GM19239 (cell line): ENCODE measurements at regions not wholly inside any gene's neighbourhood (a gene's known extent, or its start where the extent isn't known, plus 50 kb on each side); places are given as distances from the start of the nearest gene placed in this dataset.

Experiments
- DNase-seq: peaks from one replicate; pipeline ENCODE4 v3.0.0; 2011; ENCODE audit warnings: low spot score; ENCODE audit not compliant: insufficient read length
- FAIRE-seq: peaks from 2 replicates; lab custom pipeline; 2011; peaks lifted over from hg19 to GRCh38; lab: Jason Lieb, UNC

DNA sequence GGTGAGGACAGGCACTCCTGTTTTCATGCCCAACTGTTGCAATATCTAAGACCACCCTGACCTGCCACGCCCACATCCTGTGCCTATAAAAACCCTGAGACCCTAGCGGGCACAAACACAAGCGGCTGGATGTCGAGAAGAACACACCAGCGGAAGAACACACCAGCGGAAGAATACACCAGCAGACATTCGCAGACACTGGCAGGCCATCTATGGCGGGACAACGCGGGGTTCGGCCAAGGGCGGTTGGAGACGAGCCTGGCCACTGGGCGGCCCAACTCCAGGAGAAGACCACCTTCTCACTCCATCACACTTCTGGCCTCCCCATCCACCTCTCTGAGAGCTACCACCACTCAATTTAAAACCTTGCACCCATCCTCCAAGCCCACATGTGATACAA lies 361.4 kb downstream of the FAT4 start:
- DNase-seq, result no peak
- no peak for FAIRE-seq

DNA sequence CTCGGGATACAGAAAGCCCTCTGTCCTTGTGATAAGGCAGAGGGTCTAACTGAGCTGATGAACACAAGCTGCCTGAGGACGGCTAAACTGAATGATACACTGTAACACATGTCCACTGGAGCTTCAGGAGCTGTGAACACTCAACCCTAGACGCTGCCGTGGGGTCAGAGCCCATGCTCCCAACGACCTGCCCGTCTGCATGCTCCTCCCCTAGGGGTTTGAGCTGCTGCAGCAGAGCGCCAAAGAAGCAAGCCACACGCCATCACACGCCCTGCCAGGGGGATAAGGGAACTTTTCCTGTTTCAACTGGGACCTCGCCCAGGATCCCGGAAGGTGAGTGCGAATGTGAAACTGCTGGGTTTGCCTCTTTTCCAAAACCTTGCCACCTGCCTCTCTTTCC lies 361.8 kb downstream of the FAT4 start:
- no peak for FAIRE-seq
- no peak for DNase-seq

DNA sequence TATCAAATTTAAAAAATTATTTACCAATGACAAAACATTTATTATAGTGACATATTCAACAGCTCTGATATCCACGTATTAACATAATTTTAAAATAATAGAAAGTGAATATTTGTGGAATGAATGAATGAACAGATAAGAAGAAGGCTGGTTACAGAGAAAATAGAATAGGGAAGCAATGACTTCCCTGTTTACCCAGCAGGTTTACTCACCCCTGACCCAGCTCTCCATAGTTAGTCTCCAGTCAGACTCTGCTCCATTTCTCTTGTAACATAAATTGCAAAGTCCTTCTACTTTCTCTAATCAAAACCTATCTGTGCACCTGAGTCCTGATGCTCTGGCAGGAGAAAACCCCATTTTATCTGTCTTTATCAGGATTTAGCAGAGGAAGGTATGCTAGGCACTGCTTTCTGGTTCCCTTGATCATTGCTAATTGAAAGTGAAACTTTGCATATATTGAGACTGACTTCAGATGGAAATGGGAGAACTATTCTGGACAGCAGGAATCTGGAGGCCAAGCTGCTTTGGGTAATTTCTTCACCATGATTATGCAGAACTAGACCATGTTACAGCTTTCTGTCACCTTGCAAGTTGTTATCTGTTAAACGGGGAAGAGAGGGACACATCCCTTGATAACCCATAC lies 363.0 kb downstream of the FAT4 start:
- no peak for DNase-seq

DNA sequence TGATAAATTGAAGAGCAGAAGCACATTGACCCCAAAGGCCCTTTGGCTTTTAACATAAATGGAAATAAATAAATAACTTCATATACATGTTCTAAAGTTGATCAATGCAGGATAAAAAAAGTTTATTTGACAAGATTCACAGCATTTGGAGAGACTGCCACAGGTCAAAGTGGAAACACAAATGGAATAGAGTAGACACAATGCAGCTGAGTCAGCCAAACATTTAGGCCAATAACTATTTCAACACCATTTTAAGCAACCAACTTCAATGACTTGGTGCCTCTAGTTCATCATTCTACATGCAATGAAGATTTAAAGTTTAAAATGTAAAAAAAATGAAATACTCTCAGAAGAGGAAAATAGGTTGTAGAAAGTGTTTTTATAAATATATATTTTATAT lies 365.2 kb downstream of the FAT4 start:
- no peak for FAIRE-seq

More for the DNA sequence above, 363.0 kb downstream of the FAT4 start:
- no peak for FAIRE-seq

DNA sequence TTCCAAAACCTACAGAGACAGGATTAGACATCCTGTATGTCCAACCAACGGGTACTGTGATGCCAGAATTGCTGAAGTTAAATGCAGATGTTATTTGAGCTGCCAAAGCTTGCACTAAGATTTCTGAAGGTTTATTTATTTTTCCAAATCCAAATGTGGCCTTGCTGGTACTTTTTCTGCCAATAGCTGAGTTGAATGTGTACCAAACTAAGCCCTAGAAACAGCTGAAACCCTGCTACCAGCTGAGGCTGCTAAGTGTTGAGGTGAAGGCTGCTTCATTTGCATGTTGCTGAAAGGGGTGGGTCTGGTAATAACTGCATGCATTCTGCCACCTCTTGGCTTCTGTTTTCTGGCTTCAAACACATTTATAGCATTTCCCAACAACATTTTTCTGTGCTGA lies 366.5 kb downstream of the FAT4 start:
- DNase-seq (no peak), FAIRE-seq (no peak)

More for the DNA sequence above, 365.2 kb downstream of the FAT4 start:
- no peak for DNase-seq

DNA sequence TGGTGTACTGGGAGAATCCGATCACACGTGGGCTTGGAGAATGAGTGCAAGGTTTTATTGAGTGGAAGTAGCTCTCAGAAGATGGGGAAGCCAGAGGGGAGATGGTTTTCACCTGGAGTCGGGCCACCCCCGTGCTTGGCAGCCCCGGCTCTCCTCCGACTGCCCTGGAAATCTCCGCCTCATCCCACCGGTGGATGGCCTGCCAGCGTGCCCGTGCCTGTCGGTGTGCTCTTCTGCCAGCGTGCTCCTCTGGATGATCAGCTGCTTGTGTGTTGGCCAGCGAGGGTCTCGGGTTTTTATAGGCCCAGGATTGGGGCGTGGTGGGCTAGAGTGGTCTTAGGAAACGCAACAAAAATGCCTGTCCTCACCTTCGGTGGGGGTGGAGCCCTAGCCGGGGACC lies 368.0 kb downstream of the FAT4 start:
- no peak for FAIRE-seq

DNA sequence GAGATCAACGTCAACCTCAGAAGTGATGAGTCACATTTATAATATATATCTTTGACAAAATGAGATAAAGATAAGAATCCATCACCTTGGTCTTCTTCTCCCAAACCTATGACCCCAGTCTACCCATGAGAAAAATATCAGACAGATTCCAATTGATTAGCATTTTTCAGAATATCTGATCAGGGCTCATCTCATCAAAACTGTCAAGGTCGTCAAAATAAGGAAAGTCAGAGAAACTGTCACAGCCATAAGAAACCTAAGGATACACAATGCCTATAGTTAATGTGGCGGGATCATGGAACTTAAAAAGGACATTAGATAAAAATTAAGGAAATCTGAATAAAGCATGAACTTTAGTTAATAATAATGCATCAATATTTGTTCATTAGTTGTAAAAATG lies 374.1 kb downstream of the FAT4 start:
- FAIRE-seq (no peak), DNase-seq (no peak)

More for the DNA sequence above, 368.0 kb downstream of the FAT4 start:
- DNase-seq, result no peak

DNA sequence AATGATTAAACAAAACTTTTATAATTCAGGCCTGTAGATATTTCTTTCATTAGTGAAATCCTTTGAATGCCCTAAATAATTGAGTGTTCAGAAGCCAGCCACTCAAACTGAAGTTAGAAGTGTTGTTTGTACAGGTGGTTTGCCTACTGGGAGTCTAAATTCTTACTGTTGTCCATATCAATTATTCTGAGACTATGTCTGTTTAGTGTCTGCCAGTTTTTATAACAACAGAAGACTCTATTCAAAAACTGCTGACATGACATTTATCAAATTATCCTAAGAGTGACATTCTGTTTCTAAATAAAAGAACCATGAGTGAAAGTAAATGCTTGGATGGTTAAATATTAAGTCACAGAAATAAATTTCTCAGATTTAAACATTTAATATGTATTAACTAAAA lies 375.1 kb downstream of the FAT4 start:
- DNase-seq (no peak), FAIRE-seq (no peak)

DNA sequence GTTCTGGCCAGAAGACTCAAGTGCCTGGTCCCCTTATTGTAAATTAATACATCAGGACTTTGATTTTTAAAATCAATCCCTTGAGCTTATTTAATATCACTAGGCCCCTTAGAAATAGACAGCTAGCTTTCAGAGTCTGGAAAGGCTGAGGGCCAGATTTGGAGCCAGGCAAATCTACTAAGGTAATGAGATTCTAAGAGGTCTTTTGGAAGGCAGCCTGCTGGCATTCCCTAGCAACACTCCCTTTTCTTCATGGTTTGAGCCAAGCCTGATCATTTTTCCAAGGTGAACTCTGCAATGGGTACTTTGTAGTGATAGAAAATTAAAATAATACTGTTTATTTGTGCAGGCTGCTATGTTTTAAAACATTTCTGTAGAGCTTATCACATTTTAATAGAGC lies 378.5 kb downstream of the FAT4 start:
- no peak for FAIRE-seq

DNA sequence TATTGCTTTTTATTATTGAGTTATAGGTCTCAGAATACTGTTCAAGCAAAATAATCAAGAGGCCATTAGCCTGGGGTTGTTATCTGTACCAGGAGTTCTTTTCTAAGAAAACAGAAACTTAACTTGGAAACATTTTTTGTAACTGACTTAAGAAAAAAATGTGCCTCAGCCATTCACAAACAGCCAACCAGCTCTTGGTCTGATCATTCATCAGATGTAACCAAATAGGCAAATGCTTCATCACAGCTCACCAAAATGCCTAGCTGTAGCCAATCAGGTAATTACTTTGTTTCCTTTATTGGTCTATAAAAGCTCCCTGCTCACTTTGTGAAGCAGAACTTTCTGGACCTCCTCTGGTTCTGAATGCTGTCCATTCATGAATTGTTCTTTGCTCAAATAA lies 387.7 kb downstream of the FAT4 start:
- FAIRE-seq (no peak), DNase-seq (no peak)

More for the DNA sequence above, 378.5 kb downstream of the FAT4 start:
- no peak for DNase-seq

DNA sequence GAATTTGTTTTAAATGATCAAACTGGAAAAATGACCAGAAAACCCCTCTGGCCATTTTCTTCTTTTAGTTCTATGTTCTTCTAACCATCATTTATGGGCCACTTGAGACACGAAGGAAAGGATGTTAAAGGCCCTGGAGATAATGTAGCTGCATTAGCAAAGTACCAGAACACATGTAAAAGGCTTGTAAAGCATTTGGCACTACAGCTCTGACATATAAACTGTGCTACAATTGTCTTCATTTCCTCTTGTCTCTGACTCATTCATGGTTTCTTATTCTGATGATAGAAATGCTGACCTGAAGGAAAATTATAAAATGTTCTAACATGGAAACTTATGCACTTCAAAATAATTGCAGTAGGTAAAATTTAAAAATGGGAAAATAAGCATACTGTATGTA lies 388.7 kb downstream of the FAT4 start:
- FAIRE-seq (no peak), DNase-seq (no peak)

DNA sequence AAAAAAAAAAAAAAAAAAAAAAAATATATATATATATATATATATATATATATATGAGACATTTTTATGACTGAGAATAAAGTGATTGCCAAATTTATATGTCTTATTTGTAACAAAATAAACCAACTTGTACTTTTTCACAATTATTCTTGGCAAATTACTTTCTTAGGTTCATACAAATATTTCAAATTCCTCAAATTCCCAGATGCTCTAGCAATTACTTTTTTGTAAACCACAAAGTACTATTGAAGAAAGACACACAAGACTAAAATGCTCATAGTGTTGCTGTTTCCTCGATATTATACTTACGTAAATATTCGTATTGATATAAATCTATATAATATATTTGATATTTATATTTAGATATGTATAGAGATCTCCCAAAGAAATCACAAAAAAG lies 390.0 kb downstream of the FAT4 start:
- DNase-seq (no peak), FAIRE-seq (no peak)

DNA sequence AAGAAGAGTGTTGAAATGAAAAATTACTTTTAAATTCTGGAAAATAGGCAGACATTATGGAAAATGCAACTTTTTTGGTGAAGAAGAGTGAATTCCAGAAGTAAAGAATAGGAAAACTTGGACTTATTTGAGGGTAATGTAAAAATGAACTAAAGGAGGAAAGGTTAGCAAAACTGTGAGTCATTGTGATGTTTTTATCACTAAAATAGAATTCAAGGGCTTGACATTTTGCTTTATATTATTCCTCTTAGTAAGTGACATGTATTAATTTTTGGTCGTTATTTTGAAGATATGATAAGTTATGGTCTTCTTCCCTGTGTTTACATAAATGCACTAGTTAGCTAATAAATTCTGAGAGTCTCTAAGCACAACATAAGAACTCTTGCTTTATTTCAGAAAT lies 390.9 kb downstream of the FAT4 start:
- DNase-seq (no peak), FAIRE-seq (no peak)

DNA sequence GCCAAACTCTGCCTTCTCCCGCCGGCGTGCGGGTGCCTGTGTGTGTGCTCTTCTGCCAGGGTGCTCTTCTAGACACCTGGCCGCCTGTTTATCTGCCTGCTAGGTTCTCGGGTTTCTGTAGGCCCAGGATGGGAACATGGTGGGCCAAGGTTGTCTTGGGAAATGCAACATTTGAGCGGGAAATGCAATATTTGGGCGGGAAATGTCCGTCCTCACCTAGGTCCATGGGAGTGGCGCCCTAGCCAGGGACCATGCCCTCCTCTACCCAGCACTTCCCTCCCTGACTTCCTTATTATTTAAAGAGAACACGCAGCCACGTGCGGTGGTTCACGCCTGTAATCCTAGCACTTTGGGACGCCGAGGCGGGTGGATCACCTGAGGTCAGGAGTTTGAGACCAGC lies 392.6 kb downstream of the FAT4 start:
- no peak for DNase-seq
- no peak for FAIRE-seq

DNA sequence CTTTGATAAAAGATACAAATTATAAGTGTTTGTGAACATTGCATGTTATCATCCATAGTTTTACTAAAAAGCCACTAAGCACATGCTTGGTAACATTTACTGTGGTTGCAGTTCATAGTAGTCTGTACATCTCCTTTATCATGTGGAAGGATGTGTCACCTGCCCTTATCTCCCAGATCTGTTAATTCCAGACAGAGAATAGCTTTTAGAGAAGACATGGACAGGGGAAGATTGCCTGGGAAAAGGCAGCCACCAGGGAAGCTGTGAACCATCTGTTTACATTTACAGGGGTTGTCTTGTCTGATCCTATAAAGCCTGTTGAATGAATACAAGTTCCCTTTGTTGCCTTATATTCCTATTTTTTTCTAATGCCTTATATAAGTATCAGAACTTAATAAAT lies 396.0 kb downstream of the FAT4 start:
- FAIRE-seq (no peak), DNase-seq (no peak)

DNA sequence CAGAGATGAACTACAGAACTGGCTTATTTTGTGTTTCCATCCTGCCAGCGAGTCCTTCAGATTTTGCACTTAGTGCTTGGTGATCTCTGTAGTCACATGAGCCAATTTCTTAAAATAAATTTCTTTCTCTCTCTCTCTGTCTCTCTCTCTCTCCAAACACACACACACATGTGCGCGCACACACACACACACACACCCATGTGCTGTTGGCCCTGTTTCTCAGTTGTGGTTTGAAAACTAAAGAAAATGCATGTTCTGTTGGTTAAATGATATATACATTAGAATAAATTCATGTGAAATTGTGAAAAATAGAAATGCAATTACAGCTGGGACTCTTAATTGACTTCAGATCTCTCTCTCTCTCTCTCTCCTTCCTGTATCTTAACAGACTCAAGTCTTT lies 399.3 kb downstream of the FAT4 start:
- FAIRE-seq, result no peak
- no peak for DNase-seq

DNA sequence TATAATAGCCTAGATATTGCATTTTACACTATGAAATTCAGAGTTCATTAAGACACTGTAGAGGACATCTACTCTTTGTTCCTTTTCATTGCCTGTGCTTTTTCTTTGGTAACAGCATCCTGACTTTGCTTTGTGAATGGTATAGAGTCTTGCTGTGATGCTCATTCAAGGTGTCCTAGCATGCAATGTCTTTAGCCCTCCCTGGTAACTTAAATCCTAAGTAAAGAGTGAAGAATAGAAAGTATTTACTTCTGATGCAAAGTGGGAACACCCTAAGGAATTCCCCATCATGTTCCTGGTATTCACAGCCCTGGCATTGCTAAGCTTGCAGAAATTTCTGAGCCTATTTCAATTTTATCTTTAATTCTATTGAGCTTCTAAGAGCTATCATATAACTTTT lies 400.1 kb downstream of the FAT4 start:
- FAIRE-seq (no peak), DNase-seq (no peak)

DNA sequence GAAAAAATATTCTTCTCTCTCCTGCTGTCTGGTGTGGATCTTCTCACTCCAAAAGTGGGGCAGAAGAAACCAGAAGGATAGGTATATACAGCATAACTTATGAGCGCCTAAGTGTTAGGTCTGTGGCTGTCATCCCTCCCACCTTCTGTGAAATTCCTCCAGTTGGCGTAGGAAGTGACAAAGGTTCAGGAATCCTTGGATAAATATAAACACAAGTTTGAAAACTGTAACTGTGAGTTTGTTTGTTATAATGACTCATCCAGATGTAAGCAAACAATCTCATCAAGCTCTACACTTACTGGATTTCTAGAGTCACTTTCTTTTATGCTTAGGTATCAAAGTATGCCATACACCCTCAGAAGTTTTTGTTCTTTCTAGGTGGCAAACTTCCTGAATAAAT lies 405.2 kb downstream of the FAT4 start:
- FAIRE-seq, result no peak
- no peak for DNase-seq

DNA sequence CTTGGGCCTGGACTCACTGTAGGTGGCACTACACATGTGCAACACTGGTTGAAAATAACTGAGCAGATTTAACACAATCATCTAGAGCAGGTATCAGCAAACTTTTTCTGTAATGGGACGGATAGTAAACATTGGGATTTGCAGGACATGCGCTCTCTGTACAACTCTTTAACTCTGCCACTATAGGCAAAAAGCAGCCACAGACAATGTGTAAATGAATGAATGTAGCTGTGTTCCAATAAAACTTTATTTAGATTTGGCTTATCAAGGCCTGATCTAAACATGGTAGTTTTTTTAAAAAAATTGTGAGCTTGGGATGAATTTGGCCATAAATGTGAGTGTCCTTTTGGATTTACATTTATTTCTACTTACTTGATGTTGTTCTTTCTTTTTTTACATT lies 407.3 kb downstream of the FAT4 start:
- FAIRE-seq, result no peak
- no peak for DNase-seq

DNA sequence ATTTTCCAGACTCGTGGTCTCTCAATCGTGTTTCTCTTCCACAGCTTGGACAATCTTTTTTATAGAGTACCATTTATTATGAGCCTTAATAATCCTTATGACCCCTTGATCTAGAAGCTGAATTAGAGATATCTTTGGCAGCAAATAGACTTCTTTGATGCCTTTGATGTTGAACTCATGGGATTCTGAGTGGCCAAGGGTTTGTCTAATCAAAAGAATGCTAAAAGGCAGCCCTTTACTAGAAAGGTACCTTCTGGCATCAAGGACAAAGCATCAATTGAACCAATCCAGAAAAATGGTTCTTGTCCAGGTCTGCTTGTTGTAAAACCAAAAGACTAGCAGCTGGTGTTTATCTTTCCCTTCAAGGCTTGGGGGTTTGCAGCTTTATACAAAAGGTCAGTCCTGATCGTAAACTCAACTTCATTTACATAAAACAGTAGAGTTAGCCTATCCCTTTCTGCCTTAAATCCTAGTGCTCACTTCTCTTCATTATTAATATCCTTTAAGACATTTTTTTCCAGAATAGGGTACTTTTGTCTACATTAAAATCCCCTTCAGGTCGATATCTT lies 411.3 kb downstream of the FAT4 start:
- no peak for DNase-seq
- no peak for FAIRE-seq

DNA sequence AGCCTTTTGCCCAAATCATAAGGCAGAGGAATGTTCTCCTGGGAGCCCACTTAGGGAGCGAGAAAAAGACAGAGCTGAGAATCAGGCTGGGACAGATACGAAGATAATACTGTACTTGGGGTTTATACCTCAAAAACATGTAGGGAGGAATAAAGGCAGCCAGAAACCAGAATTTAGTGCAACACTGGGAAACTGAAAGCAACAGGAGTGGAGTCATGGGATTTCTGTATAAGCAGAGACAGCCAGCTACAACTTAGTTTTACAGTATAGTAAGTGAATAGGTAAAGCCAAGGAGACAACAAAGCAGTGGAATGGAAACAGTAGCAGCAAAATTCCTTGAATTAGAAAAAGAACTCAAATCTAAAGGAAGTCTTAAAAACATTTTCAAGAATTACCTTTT lies 413.2 kb downstream of the FAT4 start:
- FAIRE-seq, result no peak
- no peak for DNase-seq

DNA sequence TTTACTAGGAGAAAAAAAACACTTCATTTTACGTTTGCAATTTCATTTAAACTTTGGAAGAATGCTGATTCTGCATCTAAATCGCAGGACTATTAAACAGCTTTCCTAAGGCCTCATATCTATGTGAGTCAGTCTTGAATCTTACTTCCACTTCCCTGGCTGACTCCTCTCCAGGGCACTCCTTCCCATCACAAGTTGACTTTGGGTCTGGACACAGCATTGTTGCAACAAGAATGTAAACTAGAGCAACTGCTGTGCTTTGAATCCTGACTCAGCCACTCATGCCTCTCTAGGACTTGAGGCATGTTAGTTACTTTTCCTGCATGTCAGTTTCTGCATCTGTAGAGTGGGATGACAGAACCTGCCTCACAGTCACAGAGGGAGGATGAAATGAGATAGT lies 413.8 kb downstream of the FAT4 start:
- FAIRE-seq (no peak), DNase-seq (no peak)
